H4 (cell line): ENCODE measurements at regions not wholly inside any gene's neighbourhood (a gene's known extent, or its start where the extent isn't known, plus 50 kb on each side); places are given as distances from the start of the nearest gene placed in this dataset.
A peak's percentile ranks its signal among the peaks of the same experiment; 100 is the strongest.
"Not testable (repeated sequence)": the region's sequence is repeated elsewhere in the genome, so short reads cannot be mapped to it uniquely, and the experiment has no call there.

Experiments used
- DNase-seq: peaks from one replicate; pipeline ENCODE4 v3.0.0-alpha.2; 2015; ENCODE audit warnings: low spot score

- no peak for DNase-seq
Measured at GRCh38 chr7:81887098-81888090, 117.5 kb upstream of the HGF start.

DNA sequence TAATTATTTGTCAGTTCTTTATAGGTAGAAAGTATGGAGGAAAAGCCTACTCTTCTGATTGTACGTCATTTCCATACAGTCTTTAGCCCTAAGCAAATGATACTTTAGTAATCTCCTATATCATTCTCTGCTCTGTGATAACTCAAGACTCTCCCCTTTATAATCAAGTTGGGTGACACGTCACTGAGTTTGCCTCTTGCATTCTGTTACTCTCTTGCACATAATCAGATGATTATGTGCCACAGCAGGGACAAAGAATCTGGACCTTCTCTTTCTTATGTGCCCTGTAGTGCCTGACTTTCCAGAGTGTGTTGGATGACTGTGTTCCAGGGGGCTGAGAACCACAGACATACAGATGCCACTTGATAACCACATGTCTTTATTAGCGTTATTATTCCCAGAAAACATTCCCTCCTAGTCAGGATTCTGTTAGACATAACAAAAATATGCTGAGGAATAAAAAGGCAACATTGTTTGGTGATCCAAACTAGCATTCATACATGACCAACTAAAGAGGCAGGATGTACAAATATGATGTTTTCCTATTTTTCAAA, 116.4 kb upstream of the HGF start:
- DNase-seq: no peak

- DNase-seq: no peak
Measured at GRCh38 chr7:81884817-81885216, 115.0 kb upstream of the HGF start.

DNA sequence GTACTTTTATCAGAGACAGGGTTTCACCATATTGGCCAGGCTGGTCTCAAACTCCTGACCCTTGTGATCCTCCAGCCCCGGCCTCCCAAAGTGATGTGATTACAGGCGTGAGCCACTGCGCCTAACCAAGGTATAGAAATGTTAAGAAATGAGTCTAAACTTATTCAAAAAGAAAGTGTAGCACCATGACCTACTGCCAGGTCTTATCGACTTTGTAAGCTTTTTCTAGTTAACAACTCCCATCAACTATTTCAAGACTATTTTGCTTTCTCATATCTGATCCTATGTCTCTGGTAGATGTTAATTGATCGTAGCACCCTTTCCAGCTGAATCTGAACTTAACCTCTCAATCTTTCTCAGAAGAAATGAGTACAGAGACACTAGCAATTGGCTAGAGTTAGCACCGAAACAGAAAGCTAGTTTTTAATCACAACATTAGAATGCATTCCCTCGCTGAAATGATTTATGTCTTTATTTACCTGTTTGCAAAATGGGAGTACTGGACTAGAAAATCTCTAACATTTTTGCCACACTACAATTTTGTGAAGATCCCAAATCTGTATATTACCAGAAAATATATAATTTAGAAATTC, 114.0 kb upstream of the HGF start:
- DNase-seq: no peak

GRCh38 chr7:81882086-81882485, 112.2 kb upstream of the HGF start:
- no peak for DNase-seq

DNA sequence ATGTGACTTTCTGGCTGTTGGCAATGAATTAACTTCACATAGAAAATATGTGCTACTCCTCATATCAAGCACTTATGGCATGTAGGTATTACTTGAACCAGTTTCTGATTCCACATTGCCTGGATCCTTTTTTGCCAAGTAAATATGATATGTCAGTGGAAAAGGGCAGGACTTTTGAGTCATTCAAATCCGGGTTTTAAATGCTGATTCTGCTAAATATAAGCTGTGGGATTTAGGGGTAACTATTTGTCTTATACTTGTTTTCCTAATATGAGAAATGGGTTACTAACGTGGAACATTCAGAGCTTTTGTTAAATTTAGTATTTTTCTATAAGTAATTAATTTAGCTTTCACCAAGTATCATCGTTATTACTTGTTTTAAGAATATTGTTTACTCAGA, 108.0 kb upstream of the HGF start:
- DNase-seq: no peak

- DNase-seq: no peak
Measured at GRCh38 chr7:81873559-81873958, 103.7 kb upstream of the HGF start.

GRCh38 chr7:81871606-81872265, 101.9 kb upstream of the HGF start:
- DNase-seq: no peak

GRCh38 chr7:81870608-81871007, 100.8 kb upstream of the HGF start:
- DNase-seq: no peak

DNA sequence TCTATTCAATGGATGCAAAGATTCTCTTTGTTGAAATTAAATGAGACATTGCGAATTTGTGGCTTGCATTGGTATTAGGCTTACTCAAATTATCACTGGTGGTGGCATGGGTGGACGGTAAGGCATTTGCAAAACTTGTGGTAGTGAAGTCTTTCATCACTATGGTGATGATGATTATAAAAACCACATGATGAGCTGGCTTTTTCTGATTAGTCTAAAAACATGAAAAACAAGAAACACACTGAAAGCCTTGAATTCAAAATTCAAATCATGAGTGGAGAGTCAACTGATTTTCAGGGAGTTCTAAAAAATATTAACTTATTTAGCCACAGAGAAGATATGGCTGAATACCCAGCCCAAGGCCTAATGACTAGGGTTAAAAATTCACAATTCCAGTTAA, 99.8 kb upstream of the HGF start:
- no peak for DNase-seq

DNA sequence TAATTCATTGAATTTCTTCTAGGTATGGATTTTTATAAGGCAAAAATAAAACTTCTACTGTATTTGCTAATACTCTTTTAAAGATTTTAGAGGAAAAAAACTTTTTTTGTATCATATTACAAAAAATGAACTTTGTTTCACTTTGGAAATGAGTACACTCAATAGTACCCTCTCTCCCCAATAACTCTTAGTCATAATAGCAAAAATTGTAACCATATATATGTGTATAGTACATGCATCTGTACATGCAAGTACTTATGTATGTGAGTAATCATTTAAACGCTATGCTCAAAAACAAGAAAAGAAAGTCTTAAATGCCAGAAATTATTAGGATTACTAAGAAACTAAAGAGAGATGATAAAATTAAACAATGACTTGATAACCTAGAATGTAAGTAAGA, 95.9 kb upstream of the HGF start:
- DNase-seq: no peak

DNA sequence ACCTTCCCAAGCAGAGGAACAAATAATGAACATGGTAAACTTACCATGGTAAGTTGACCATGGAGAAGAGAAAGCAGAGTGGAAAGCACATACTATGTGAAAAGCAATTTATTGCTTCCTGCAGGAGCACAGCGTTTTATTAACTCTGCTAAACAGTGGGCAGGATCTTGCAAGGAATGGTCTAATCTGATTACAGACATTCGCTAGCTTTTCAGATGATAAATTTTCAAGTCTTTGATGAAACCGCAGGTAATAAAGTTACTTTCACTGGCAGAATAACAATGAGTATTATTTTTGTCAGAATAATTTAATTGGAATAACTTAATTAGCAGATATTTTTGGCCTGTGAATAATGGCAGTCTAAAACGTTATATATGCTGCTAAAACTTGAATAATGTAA, 89.6 kb upstream of the HGF start:
- DNase-seq: no peak

DNA sequence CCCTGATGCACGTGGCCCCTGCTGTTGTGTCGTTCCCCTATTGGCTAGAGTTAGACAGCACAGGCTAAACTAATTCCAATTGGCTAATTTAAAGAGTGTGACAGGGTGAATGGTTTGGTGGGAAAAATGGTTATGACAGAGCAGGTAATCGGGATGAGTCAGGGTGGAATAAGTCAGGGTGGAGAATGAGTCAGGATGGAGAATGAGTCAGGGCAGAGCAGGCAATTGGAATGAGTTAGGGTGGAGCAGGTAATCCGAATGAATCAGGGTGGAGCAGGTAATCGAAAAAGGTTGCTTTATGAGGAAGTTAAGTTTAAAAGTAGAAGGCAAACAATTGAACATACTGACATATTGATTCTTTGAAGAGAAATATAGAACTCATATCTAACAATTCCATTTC, 89.0 kb upstream of the HGF start:
- peak; percentile 33 for DNase-seq

- DNase-seq: no peak
Measured at GRCh38 chr7:81857385-81857784, 87.5 kb upstream of the HGF start.

- no peak for DNase-seq
Measured at GRCh38 chr7:81854518-81854917, 84.7 kb upstream of the HGF start.

DNA sequence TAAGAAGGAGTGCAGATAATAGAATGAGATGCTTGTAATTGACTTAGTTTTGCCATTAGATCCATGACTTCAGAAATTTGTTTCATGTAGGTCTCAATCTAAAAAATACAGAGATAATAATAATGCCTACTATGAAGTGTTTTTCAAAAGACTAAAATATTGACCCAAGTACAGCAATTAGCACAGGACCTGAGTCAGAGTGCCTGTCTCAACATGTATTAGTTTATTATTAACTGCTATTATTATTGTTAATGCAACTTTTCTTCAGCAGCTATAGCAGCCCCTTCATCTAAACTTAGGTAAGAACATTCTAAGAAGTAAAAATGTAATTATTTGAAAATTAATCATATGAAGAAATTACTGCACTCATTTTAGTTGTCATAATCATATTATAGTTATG, 82.9 kb upstream of the HGF start:
- DNase-seq: no peak

DNA sequence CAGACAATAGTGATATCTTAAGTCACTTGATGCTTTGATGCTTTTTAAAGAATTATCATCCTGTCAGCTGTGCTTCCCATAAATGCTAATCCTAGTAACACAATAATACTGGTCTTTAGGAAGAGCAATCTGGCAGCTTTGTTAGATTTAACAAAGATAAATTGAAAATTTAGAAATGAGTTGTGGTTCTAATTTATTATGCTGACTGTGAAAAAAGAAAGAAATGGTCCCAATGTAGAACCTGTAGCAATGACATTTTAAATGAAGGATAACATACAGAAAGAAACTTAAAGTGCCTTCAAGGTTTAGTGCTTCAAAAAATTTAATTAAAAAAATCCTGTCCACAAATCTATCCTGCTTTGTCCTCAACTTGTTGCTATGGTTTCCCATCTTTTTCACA, 81.6 kb upstream of the HGF start:
- DNase-seq: no peak

- peak; percentile 16 for DNase-seq
Measured at GRCh38 chr7:81846398-81846797, 76.6 kb upstream of the HGF start.

GRCh38 chr7:81845744-81846241, 75.9 kb upstream of the HGF start:
- DNase-seq: no peak

GRCh38 chr7:81843657-81844056, 73.8 kb upstream of the HGF start:
- not testable (repeated sequence) for DNase-seq

DNA sequence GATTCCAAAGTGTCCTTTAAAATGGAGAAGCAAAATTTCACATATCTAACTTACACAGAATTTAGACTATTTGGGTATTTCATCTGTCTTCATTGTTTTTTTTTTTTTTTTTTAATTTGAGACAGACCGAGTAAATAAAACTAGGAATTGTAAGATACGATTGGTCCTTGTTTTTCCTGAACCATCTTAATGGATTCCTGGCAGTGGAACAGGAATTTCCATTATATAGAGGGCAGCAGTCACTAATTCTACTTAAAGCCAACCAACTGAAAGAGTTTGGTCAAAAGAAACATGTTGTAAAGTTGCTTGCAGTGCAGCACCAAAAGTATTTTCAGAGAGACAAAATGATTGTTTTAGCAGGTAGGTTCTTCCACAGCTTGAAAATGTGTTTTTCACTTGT, 72.5 kb upstream of the HGF start:
- DNase-seq: no peak

DNA sequence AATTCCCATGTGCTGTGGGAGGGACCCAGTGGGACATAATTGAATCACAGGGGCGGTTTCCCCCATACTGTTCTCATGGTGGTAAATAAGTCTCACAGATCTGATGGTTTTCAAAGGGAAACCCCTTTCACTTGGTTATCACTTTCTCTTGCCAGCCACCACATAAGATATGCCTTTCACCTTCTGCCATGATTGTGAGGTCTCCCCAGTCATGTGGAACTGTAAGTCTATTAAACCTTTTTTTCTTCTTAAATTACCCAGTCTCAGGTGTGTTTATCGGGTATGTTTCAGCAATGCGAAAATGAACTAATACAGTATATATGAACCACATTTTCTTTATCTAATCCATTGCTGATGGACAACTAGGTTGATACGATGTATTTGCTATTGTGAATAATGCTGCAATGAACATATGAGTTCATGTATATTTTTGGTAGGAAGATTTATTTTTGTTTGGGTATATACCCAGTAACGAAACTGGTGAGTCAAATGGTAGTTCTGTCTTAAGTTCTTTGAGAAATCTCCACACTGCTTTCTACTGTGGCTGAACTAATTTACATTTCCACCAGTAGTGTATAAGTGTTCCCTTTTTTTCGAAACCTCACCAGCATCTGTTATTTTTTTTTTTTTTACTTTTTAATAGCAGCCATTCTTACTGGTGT, 70.0 kb upstream of the HGF start:
- no peak for DNase-seq
